GM10266 (cell line): ENCODE measurements at regions not wholly inside any gene's neighbourhood (a gene's known extent, or its start where the extent isn't known, plus 50 kb on each side); places are given as distances from the start of the nearest gene placed in this dataset.

Source experiments
- DNase-seq: peaks from one replicate; pipeline ENCODE4 v3.0.0; 2012; ENCODE audit errors: extremely low spot score
- TF ChIP-seq, protein P1 (sequence below): IDR thresholded peaks from 2 replicates; pipeline ENCODE4 v1.5.1; 2012; ENCODE audit warnings: mild to moderate bottlenecking, low read depth; ENCODE audit not compliant: control insufficient read depth, insufficient read depth; ENCODE audit errors: missing control alignments

GRCh38 chr6:50180646-50181045, 130.9 kb upstream of the DEFB112 start:
- no peak for DNase-seq

GRCh38 chr6:50185006-50185405, 135.3 kb upstream of the DEFB112 start:
- no peak for DNase-seq
- TF ChIP-seq, protein P1, sequence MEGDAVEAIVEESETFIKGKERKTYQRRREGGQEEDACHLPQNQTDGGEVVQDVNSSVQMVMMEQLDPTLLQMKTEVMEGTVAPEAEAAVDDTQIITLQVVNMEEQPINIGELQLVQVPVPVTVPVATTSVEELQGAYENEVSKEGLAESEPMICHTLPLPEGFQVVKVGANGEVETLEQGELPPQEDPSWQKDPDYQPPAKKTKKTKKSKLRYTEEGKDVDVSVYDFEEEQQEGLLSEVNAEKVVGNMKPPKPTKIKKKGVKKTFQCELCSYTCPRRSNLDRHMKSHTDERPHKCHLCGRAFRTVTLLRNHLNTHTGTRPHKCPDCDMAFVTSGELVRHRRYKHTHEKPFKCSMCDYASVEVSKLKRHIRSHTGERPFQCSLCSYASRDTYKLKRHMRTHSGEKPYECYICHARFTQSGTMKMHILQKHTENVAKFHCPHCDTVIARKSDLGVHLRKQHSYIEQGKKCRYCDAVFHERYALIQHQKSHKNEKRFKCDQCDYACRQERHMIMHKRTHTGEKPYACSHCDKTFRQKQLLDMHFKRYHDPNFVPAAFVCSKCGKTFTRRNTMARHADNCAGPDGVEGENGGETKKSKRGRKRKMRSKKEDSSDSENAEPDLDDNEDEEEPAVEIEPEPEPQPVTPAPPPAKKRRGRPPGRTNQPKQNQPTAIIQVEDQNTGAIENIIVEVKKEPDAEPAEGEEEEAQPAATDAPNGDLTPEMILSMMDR = peak; percentile 15

More at GRCh38 chr6:50180646-50181045, 130.9 kb upstream of the DEFB112 start:
- TF ChIP-seq, protein P1 = no peak

- TF ChIP-seq, protein P1 = no peak
- DNase-seq = no peak
Observed at GRCh38 chr6:50187351-50187921, 137.7 kb upstream of the DEFB112 start.

DNA sequence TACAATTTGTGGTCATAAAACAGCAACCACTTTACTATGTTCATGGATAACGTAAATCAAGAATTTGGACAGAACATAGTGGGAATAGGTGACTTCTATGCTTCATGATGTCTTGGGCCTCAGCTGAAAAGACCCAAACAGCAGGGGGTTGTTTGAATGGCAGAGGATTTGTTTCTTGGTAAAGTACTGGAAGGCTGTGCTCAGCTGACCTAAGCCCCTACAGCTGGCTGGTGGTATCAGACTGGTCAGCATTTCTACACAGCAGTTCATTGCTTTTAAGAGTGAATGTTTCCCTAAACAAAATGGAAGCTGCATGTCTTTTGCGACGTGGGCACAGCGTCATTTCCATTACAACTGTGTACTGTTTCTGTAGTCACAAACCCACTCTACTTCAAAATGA, 148.5 kb upstream of the DEFB112 start:
- no peak for DNase-seq
- TF ChIP-seq, protein P1 = no peak

DNA sequence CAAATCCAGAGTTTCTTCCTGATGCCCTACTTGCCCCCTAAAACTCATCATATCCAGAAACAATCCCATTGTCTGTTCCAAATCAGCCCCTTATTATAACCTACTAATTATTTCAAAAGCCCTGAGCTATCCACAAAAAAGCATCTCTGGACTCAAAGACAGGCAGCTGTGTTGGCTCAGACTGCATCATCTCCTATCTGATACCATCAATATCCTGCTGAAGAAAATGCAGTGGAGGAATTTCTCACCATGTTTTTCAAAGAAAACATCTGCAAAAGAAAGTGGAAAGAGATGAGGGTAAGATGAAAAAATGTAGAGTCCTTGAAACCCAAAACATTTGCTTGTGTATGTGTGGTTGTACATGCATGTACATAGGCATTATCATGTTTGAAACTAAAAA, 153.0 kb upstream of the DEFB112 start:
- TF ChIP-seq, protein P1 = no peak
- no peak for DNase-seq

DNA sequence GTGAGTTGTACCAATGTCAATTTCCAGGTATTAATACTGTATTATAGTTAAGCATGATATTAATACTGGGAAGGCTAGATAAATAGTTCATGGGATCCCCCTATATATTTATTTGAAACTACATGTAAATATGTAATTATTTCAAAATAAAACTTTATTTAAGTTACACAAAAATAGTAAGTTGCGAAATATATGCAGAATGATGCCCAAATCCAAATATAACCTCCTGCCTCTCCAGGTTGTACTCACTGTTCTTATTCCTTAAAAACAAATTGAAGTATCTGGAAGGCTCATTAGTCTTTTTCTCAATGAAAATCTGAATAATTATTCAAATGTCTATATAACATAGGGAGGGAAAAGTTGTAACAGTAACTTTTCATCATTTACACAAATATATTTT, 161.9 kb upstream of the DEFB112 start:
- no peak for DNase-seq
- TF ChIP-seq, protein P1 = no peak

GRCh38 chr6:50213146-50213545, 163.4 kb upstream of the DEFB112 start:
- DNase-seq = no peak
- TF ChIP-seq, protein P1 = no peak
